NCI-H82 (cell line): ENCODE measurements at regions not wholly inside any gene's neighbourhood (a gene's known extent, or its start where the extent isn't known, plus 50 kb on each side); places are given as distances from the start of the nearest gene placed in this dataset.

Experiments
- DNase-seq: peaks from one replicate; lab custom pipeline; 2025; lab: John Stamatoyannopoulos, UW

- DNase-seq = peak; percentile 63
Observed at GRCh38 chr10:3482200-3482993, 302.6 kb downstream of the KLF6 start.

- no peak for DNase-seq
Observed at GRCh38 chr10:3481496-3481895, 303.5 kb downstream of the KLF6 start.

- no peak for DNase-seq
Observed at GRCh38 chr10:3480990-3481315, 304.1 kb downstream of the KLF6 start.

- DNase-seq = no peak
Observed at GRCh38 chr10:3480281-3480989, 304.6 kb downstream of the KLF6 start.

DNA sequence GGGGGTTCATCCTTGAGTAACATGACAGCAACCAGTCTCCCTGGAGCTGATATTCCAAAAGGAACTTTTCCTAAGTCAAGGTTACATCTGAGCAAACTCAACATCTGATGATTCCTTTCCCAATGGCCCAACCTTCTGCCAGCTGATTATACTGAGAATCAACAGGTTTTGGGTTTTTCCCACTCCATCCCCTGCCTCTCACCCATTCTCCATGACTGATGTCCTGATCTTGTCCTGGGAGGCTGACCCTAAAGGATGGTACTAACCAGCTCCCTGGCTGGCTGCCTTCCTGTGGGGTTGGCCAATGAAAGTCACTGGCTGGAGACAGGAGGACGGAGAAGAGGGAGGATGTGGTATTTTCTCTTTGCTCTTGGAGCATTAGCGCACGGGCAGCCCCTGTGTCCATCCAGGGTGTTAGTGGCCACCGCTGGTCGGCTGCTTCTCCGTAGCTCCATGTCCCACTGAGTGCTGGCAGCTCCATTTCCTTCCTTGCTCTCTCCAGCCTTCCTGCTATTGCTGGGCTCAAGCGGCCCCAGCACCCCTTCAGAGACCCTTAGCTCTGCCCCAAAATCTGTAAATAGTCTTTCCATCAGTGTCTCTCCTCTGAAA lies 306.2 kb upstream of the PITRM1 start:
- DNase-seq = no peak

- no peak for DNase-seq
Observed at GRCh38 chr10:3478153-3478552, 305.6 kb upstream of the PITRM1 start.

GRCh38 chr10:3477683-3478082 lies 305.1 kb upstream of the PITRM1 start:
- no peak for DNase-seq

DNA sequence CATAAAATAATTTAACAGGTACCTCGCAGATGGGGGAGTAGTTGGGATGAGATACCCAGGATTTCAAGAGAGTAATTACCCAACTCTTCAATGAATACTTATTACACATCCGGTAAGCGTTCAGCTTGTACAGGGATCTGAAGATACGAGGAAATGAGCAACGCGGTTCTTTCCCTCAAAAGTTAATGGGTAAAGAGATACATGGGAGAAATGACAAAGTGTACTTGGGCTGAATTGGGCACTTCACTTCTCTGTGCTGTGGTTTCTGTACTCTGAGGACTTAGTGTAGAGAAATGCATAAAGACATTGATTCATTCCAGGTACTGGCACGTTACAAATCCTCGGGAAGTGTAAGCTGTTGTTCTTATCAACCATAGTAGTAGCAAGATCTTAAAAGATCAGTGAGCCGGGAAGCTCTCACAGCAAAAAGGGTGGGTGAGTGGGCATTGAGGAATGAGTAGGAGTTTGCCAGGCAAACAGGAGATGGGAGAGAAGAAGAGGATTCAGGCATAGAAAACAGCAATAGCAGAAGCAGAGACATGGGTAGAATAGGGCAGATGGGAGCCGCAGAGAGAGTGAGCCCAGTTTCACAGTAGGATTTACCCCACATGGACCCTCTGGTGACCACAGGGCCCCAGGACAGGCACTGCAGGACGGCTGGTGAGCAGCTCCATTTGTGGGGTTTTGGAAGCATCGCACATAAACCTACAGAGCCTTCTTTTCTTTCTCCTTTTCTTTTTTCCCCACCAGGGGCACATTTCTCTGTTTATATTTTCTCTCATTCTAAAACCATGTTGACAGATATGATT lies 304.3 kb upstream of the PITRM1 start:
- DNase-seq = no peak

GRCh38 chr10:3476186-3476585 lies 303.6 kb upstream of the PITRM1 start:
- DNase-seq = no peak

DNA sequence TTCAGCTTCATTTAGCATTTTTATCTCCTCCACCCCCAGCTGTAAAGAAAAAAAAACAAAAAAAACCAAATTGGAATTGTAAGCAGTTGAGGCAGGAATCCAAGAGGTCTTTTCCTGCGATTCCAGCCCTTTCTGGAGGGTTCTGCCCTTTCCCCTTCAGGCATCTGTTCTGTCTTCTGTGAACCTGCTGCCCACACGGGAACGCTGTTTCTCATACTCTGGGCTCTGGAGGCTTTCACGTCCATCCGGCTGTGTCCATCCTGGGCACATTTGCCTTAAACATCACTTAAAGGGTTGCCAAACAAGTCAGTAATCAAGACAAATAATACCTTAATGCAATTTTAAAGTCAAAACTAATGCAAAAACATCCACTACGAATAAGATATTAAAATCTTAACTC lies 302.8 kb upstream of the PITRM1 start:
- no peak for DNase-seq

DNA sequence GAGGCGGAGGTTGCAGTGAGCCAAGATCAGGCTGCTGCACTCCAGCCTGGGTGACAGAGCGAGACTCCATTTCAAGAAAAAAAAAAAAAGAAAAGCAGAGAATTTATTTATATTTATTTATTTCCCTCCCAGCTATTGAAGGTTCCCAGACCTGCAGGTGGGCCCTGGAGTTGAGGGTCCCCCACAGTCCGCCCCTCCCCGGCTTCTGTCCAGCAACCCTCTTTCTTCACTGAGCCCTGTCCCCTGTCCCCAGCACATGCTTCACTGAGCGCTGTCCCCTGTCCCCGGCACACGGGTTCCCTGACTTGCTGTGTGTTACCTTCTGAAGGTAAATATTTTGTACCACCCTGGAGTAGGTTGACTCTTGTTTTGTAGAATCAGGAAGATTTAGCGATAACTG lies 301.7 kb upstream of the PITRM1 start:
- DNase-seq = no peak

DNA sequence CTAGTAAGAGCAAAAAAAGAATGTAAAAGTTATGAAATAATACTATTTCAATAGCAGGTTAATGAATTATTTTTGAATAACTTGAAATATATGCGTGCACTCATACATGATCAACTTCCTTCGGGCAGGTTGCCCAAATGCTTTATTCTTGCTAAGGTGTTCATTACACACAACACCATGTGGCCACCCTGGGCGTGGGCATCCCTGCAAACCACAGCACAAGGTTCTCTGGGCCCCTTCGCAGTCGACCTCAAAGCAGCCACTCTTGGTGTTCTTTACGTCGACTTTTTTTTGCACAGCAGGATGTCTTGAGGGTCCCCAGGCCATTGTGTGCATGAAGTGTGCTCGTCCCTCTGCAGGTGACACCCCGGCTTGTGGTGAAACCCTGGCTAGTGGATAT lies 300.7 kb upstream of the PITRM1 start:
- no peak for DNase-seq

GRCh38 chr10:3472287-3473051 lies 299.9 kb upstream of the PITRM1 start:
- DNase-seq = no peak

DNA sequence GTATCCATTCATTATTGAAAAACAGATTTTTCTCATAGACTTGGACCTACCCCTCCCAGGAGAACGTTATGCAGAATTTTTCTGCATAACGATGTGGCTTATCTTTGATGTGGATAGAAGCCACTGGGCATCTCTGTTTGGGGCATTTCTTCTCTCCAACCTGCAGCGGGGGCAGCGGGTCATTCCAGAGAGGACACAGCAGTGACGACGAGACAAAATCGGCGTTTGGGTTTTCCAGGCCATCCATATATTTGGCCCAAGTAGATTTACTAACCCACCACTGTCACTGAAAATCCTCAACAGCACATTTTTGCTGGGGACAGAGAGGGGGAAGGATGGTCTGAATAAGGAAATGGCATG lies 299.3 kb upstream of the PITRM1 start:
- DNase-seq = no peak

GRCh38 chr10:3471472-3471871 lies 298.9 kb upstream of the PITRM1 start:
- DNase-seq = no peak

DNA sequence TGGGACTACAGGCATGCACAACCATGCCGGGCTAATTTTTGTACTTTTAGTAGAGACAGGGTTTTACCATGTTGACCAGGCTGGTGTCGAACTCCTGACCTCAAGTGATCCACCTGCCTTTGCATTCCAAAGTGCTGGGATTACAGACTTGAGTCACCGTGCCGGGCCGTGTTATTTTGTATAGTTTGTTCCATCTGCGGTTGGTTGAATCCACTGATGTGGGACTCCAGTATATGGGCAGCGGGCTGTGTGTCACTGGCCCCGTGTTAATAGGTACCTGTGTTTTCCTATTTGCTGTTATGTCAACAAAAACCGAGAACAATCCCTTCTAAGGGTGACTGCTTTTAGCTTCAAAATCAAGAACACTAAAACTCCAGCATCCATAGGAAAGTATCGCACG lies 297.6 kb upstream of the PITRM1 start:
- no peak for DNase-seq

GRCh38 chr10:3469639-3470020 lies 297.0 kb upstream of the PITRM1 start:
- DNase-seq = no peak

DNA sequence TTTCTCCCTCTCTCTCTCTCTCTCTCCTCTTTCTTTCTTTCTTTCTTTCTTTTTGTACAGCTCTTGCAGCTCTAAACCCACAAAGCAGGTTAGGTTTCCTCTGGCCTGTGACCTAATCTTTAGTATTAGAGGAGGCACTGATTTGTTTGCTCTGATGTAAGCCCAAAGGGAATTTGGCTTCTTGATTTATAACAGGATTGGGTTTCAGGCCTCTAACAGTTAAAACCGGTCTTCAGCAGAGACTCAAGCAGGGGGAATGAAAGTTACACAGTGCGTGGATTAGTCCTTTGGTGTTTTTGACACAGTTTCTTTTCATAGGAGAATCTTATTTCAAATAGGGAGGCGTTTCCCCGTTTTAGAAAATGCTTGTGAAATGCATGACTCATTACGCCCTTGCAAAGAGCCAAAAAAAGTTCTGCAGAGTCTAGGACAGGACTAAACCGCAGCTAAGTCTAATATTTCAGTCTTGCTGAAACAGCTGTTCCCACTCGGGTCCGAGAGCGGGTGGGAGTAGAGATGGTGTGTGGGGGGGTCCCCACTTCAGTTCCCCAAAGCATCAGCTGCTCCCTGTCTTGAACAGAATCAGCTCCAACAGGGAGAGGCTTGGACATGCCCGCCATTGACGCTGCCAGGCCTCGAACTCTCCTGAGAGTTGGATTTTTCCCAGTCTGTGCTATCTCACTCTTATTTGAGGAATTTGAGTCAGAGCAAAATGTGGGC lies 296.5 kb upstream of the PITRM1 start:
- DNase-seq = peak; percentile 68

GRCh38 chr10:3467052-3467951 lies 294.7 kb upstream of the PITRM1 start:
- DNase-seq = no peak

DNA sequence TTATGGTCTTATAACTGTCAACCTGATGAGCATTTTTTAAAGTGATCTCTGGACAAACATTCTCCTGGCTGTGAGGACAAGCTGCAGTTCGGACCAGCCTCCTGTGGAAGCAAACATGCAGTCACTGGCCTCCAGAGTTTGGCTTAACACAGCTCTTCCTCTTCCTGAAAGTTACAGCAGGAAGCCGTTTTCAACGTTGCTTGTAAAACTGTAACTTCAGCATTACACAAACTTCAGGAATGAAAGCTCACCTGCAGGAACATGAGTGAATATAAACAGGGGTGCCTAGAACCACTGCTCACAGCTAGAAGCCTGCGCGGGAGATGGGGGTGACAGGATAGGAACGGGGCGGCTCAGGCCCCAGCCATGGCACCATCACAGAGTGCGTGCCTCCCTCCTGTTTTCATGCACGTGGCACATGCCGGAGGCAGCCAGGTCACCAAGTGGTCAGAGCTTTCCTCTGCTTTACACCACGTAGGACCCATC lies 292.9 kb upstream of the PITRM1 start:
- no peak for DNase-seq
